ENCODE measurements at regions not wholly inside any gene's neighbourhood (a gene's known extent, or its start where the extent isn't known, plus 50 kb on each side); places are given as distances from the start of the nearest gene placed in this dataset.

- Histone ChIP-seq H3K79me2 (ENCODE audit: insufficient read depth, low read depth) (no peaks in the 10 kb centered on the region), H3K4me2 (no peak overlapping the region), H4K20me1 (ENCODE audit: insufficient read depth) (no peaks in the 10 kb centered on the region), H2AFZ (ENCODE audit: low read depth) (no peak overlapping the region), H3K4me1 (ENCODE audit: low read depth, poor library complexity, severe bottlenecking) (peaks cover 43% of the 10 kb centered on the region), H3K27ac (no peak overlapping the region), H3K27me3 (ENCODE audit: insufficient read depth, low read depth) (no peaks in the 10 kb centered on the region), H3K4me3 (IDR thresholded peaks at IDR 0.05; ENCODE audit: insufficient read depth, low read depth, low read length) (no peak overlapping the region), H3K9ac (no peak overlapping the region), H3K36me3 (ENCODE audit: insufficient read depth) (no peaks in the 10 kb centered on the region)
- TF ChIP-seq CTCF (conservative IDR thresholded peaks at IDR 0.05; ENCODE audit: low read depth, low read length) = no peak
Observed at GRCh38 chr15:31271711-31272557, 54.7 kb upstream of the KLF13 start.

- H3K4me2 ChIP-seq = no peak overlapping the region
- H3K27me3 ChIP-seq (ENCODE audit: insufficient read depth, low read depth) = no peaks in the 10 kb centered on the region
- H3K9ac ChIP-seq = no peak overlapping the region
- no peak overlapping the region for H3K4me3 ChIP-seq (IDR thresholded peaks at IDR 0.05; ENCODE audit: insufficient read depth, low read depth, low read length)
- TF ChIP-seq CTCF (conservative IDR thresholded peaks at IDR 0.05; ENCODE audit: low read depth, low read length) = no peak
- H3K79me2 ChIP-seq (ENCODE audit: insufficient read depth, low read depth) = no peaks in the 10 kb centered on the region
- H4K20me1 ChIP-seq (ENCODE audit: insufficient read depth) = no peaks in the 10 kb centered on the region
- no peaks in the 10 kb centered on the region for H3K36me3 ChIP-seq (ENCODE audit: insufficient read depth)
- H3K27ac ChIP-seq = no peak overlapping the region
- no peak overlapping the region for H2AFZ ChIP-seq (ENCODE audit: low read depth)
- H3K4me1 ChIP-seq (ENCODE audit: low read depth, poor library complexity, severe bottlenecking) = peaks cover 36% of the 10 kb centered on the region
Observed at GRCh38 chr15:31272558-31273257, 53.9 kb upstream of the KLF13 start.

- no peak overlapping the region for H3K4me3 ChIP-seq (IDR thresholded peaks at IDR 0.05; ENCODE audit: insufficient read depth, low read depth, low read length)
- H3K79me2 ChIP-seq (ENCODE audit: insufficient read depth, low read depth) = no peaks in the 10 kb centered on the region
- no peak overlapping the region for H2AFZ ChIP-seq (ENCODE audit: low read depth)
- no peak overlapping the region for H3K9ac ChIP-seq
- no peaks in the 10 kb centered on the region for H4K20me1 ChIP-seq (ENCODE audit: insufficient read depth)
- no peak for TF ChIP-seq CTCF (conservative IDR thresholded peaks at IDR 0.05; ENCODE audit: low read depth, low read length)
- H3K27me3 ChIP-seq (ENCODE audit: insufficient read depth, low read depth) = no peaks in the 10 kb centered on the region
- no peaks in the 10 kb centered on the region for H3K36me3 ChIP-seq (ENCODE audit: insufficient read depth)
- peaks cover 29% of the 10 kb centered on the region for H3K4me1 ChIP-seq (ENCODE audit: low read depth, poor library complexity, severe bottlenecking)
- H3K4me2 ChIP-seq = no peak overlapping the region
- H3K27ac ChIP-seq = no peak overlapping the region
Observed at GRCh38 chr15:31273258-31273941, 53.2 kb upstream of the KLF13 start.

- Histone ChIP-seq H3K27ac (no peak overlapping the region), H3K4me3 (IDR thresholded peaks at IDR 0.05; ENCODE audit: insufficient read depth, low read depth, low read length) (no peak overlapping the region), H3K36me3 (ENCODE audit: insufficient read depth) (no peaks in the 10 kb centered on the region), H3K4me1 (ENCODE audit: low read depth, poor library complexity, severe bottlenecking) (peaks cover 16% of the 10 kb centered on the region), H3K4me2 (no peak overlapping the region), H4K20me1 (ENCODE audit: insufficient read depth) (no peaks in the 10 kb centered on the region), H3K79me2 (ENCODE audit: insufficient read depth, low read depth) (no peaks in the 10 kb centered on the region), H2AFZ (ENCODE audit: low read depth) (no peak overlapping the region), H3K9ac (no peak overlapping the region), H3K27me3 (ENCODE audit: insufficient read depth, low read depth) (no peaks in the 10 kb centered on the region)
- no peak for TF ChIP-seq CTCF (conservative IDR thresholded peaks at IDR 0.05; ENCODE audit: low read depth, low read length)
Observed at GRCh38 chr15:31274496-31275330, 51.9 kb upstream of the KLF13 start.
